NCI-H1092 treated with DMSO at 0.1 percent for 48 hours (cell line): ENCODE measurements at regions not wholly inside any gene's neighbourhood (a gene's known extent, or its start where the extent isn't known, plus 50 kb on each side); places are given as distances from the start of the nearest gene placed in this dataset.

Source experiments
- DNase-seq: peaks from one replicate; lab custom pipeline; 2025; lab: John Stamatoyannopoulos, UW

- no peak for DNase-seq
Measured at GRCh38 chr2:198337368-198337767, 533.0 kb downstream of the PLCL1 start.

GRCh38 chr2:198328454-198328853 lies 524.1 kb downstream of the PLCL1 start:
- DNase-seq, result no peak

- no peak for DNase-seq
Measured at GRCh38 chr2:198327526-198327925, 523.1 kb downstream of the PLCL1 start.

GRCh38 chr2:198326431-198326830 lies 522.0 kb downstream of the PLCL1 start:
- DNase-seq, result no peak

GRCh38 chr2:198325359-198325758 lies 521.0 kb downstream of the PLCL1 start:
- DNase-seq, result no peak

GRCh38 chr2:198324071-198324470 lies 519.7 kb downstream of the PLCL1 start:
- DNase-seq, result no peak

- no peak for DNase-seq
Measured at GRCh38 chr2:198322275-198322674, 517.9 kb downstream of the PLCL1 start.

GRCh38 chr2:198321522-198322088 lies 517.2 kb downstream of the PLCL1 start:
- DNase-seq, result no peak

- DNase-seq, result no peak
Measured at GRCh38 chr2:198316852-198317396, 512.5 kb downstream of the PLCL1 start.

GRCh38 chr2:198315791-198316630 lies 511.6 kb downstream of the PLCL1 start:
- DNase-seq, result no peak

- DNase-seq, result peak; percentile 49
Measured at GRCh38 chr2:198314559-198315153, 510.3 kb downstream of the PLCL1 start.

- DNase-seq, result no peak
Measured at GRCh38 chr2:198312596-198313483, 508.4 kb downstream of the PLCL1 start.

GRCh38 chr2:198311020-198311419 lies 506.6 kb downstream of the PLCL1 start:
- DNase-seq, result no peak

- DNase-seq, result peak; percentile 36
Measured at GRCh38 chr2:198309673-198310280, 505.4 kb downstream of the PLCL1 start.

GRCh38 chr2:198309081-198309480 lies 504.7 kb downstream of the PLCL1 start:
- DNase-seq, result no peak

GRCh38 chr2:198308368-198308767 lies 504.0 kb downstream of the PLCL1 start:
- no peak for DNase-seq

- no peak for DNase-seq
Measured at GRCh38 chr2:198307093-198307492, 502.7 kb downstream of the PLCL1 start.

- no peak for DNase-seq
Measured at GRCh38 chr2:198304859-198305258, 500.5 kb downstream of the PLCL1 start.

GRCh38 chr2:198297350-198297749 lies 493.0 kb downstream of the PLCL1 start:
- DNase-seq, result no peak

- peak; percentile 66 for DNase-seq
Measured at GRCh38 chr2:198296665-198297308, 492.4 kb downstream of the PLCL1 start.

- DNase-seq, result no peak
Measured at GRCh38 chr2:198293281-198293680, 488.9 kb downstream of the PLCL1 start.
